SK-N-SH treated with all-trans-retinoic acid at 6 μM for 48 hours (cell line): ENCODE measurements at regions not wholly inside any gene's neighbourhood (a gene's known extent, or its start where the extent isn't known, plus 50 kb on each side); places are given as distances from the start of the nearest gene placed in this dataset.

Experiments
- ATAC-seq: fragments of 200-7000 bp; cut with Tn5 transposase; 3 replicates; pipeline ENCODE4 v1.9.1; 2020; ENCODE audit warnings: mild to moderate bottlenecking, moderate library complexity
- ARNTL ChIP-seq: fragments of 450-650 bp; formaldehyde crosslinking; IDR thresholded peaks from 2 replicates; pipeline ENCODE4 v1.5.0; 2020; ENCODE audit warnings: low read depth, mild to moderate bottlenecking, moderate library complexity, borderline replicate concordance
- BACH2 ChIP-seq: fragments of 250-450 bp; sonication (Bioruptor Pico); IDR thresholded peaks from 2 replicates; pipeline ENCODE4 v1.9.0; 2021; ENCODE audit warnings: mild to moderate bottlenecking, borderline replicate concordance
- CSDC2 ChIP-seq: fragments of 250-450 bp; sonication (Bioruptor Pico); IDR thresholded peaks from 2 replicates; pipeline ENCODE4 v1.5.0; 2020; ENCODE audit warnings: mild to moderate bottlenecking, moderate library complexity
- ESRRG ChIP-seq: fragments of 250-450 bp; sonication (Bioruptor Pico); IDR thresholded peaks from 2 replicates; pipeline ENCODE4 v1.6.1; 2021; ENCODE audit warnings: mild to moderate bottlenecking
- GLIS3 ChIP-seq: fragments of 250-450 bp; sonication (Bioruptor Pico); IDR thresholded peaks from 2 replicates; pipeline ENCODE4 v1.5.0; 2020; ENCODE audit warnings: mild to moderate bottlenecking, moderate library complexity
- ISL1 ChIP-seq: fragments of 250-450 bp; sonication (Bioruptor Pico); IDR thresholded peaks from 2 replicates; pipeline ENCODE4 v2.1.2; 2022; ENCODE audit warnings: mild to moderate bottlenecking, moderate library complexity
- OSR1 ChIP-seq: fragments of 250-450 bp; sonication (Bioruptor Pico); IDR thresholded peaks from 2 replicates; pipeline ENCODE4 v1.8.0; 2022; ENCODE audit warnings: moderate library complexity, mild to moderate bottlenecking, inconsistent platforms
- PATZ1 ChIP-seq: fragments of 250-450 bp; sonication (Bioruptor Pico); IDR thresholded peaks from 2 replicates; pipeline ENCODE4 v1.8.0; 2020; ENCODE audit warnings: mild to moderate bottlenecking, moderate library complexity, borderline replicate concordance
- POU6F1 ChIP-seq: fragments of 250-450 bp; sonication (Bioruptor Pico); IDR thresholded peaks from 2 replicates; pipeline ENCODE4 v1.8.0; 2021; ENCODE audit warnings: low read depth, mild to moderate bottlenecking, moderate library complexity, borderline replicate concordance
- PPARA ChIP-seq: fragments of 250-450 bp; sonication (Bioruptor Pico); IDR thresholded peaks from 2 replicates; pipeline ENCODE4 v1.5.0; 2020; ENCODE audit warnings: mild to moderate bottlenecking, borderline replicate concordance
- RARB ChIP-seq: fragments of 250-450 bp; sonication (Bioruptor Pico); IDR thresholded peaks from 2 replicates; pipeline ENCODE4 v1.8.0; 2021; ENCODE audit warnings: mild to moderate bottlenecking, moderate library complexity
- SNAI2 ChIP-seq: fragments of 250-450 bp; sonication (Bioruptor Pico); IDR thresholded peaks from 2 replicates; pipeline ENCODE4 v1.5.0; 2020; ENCODE audit warnings: mild to moderate bottlenecking, moderate library complexity
- TCF4 ChIP-seq: fragments of 250-450 bp; sonication (Bioruptor Pico); IDR thresholded peaks from 2 replicates; pipeline ENCODE4 v1.8.0; 2021; ENCODE audit warnings: mild to moderate bottlenecking, moderate library complexity, borderline replicate concordance
- TOX ChIP-seq: fragments of 250-450 bp; sonication (Bioruptor Pico); IDR thresholded peaks from 2 replicates; pipeline ENCODE4 v1.8.0; 2021; ENCODE audit warnings: mild to moderate bottlenecking, moderate library complexity, borderline replicate concordance
- TSHZ2 ChIP-seq: fragments of 250-450 bp; sonication (Bioruptor Pico); IDR thresholded peaks from 2 replicates; pipeline ENCODE4 v1.5.0; 2020; ENCODE audit warnings: mild to moderate bottlenecking, moderate library complexity
- ZC3H10 ChIP-seq: fragments of 250-450 bp; sonication (Bioruptor Pico); IDR thresholded peaks from 2 replicates; pipeline ENCODE4 v1.5.1; 2021; ENCODE audit warnings: mild to moderate bottlenecking, moderate library complexity
- ZFP3 ChIP-seq: fragments of 250-450 bp; sonication (Bioruptor Pico); IDR thresholded peaks from 2 replicates; pipeline ENCODE4 v1.5.0; 2020; ENCODE audit warnings: mild to moderate bottlenecking, moderate library complexity
- ZFP30 ChIP-seq: fragments of 450-650 bp; formaldehyde crosslinking; IDR thresholded peaks from 2 replicates; pipeline ENCODE4 v1.5.0; 2022; ENCODE audit warnings: mild to moderate bottlenecking, moderate library complexity
- ZNF565 ChIP-seq: fragments of 450-650 bp; formaldehyde crosslinking; conservative IDR thresholded peaks from 2 replicates; pipeline ENCODE4 v1.5.0; 2020; ENCODE audit warnings: low read depth, mild to moderate bottlenecking, moderate library complexity
- ZNF70 ChIP-seq: fragments of 450-650 bp; formaldehyde crosslinking; IDR thresholded peaks from 2 replicates; pipeline ENCODE4 v1.5.0; 2020; ENCODE audit warnings: mild to moderate bottlenecking, moderate library complexity
- ZNF8 ChIP-seq: fragments of 450-650 bp; formaldehyde crosslinking; IDR thresholded peaks from 2 replicates; pipeline ENCODE4 v1.5.0; 2020; ENCODE audit warnings: mild to moderate bottlenecking, moderate library complexity
- TF ChIP-seq, protein P1 (sequence below): fragments of 250-450 bp; sonication (Bioruptor Pico); IDR thresholded peaks from 2 replicates; pipeline ENCODE4 v1.5.1; 2020; ENCODE audit warnings: low read depth, mild to moderate bottlenecking, moderate library complexity
- TF ChIP-seq, protein P2 (sequence below): fragments of 250-450 bp; sonication (Bioruptor Pico); IDR thresholded peaks from 2 replicates; pipeline ENCODE4 v1.5.1; 2021; ENCODE audit warnings: mild to moderate bottlenecking, moderate library complexity

- ATAC-seq, result no peak
- TF ChIP-seq TCF4 (CRISPR knock-in tag), result no peak
- TF ChIP-seq ZNF565 (CRISPR knock-in tag), result no peak
- no peak for TF ChIP-seq CSDC2 (CRISPR knock-in tag)
- TF ChIP-seq SNAI2 (CRISPR knock-in tag), result no peak
- TF ChIP-seq TOX (CRISPR knock-in tag), result no peak
- TF ChIP-seq POU6F1, result no peak
- no peak for TF ChIP-seq BACH2 (CRISPR knock-in tag)
- TF ChIP-seq ARNTL (CRISPR knock-in tag), result no peak
- no peak for TF ChIP-seq ZC3H10
- no peak for TF ChIP-seq ZNF8 (CRISPR knock-in tag)
- TF ChIP-seq ISL1 (CRISPR knock-in tag), result no peak
- no peak for TF ChIP-seq ZFP30 (CRISPR knock-in tag)
- no peak for TF ChIP-seq OSR1 (CRISPR knock-in tag)
- TF ChIP-seq GLIS3 (CRISPR knock-in tag), result no peak
- TF ChIP-seq PPARA (CRISPR knock-in tag), result no peak
- TF ChIP-seq ESRRG, result no peak
- TF ChIP-seq, protein P1, sequence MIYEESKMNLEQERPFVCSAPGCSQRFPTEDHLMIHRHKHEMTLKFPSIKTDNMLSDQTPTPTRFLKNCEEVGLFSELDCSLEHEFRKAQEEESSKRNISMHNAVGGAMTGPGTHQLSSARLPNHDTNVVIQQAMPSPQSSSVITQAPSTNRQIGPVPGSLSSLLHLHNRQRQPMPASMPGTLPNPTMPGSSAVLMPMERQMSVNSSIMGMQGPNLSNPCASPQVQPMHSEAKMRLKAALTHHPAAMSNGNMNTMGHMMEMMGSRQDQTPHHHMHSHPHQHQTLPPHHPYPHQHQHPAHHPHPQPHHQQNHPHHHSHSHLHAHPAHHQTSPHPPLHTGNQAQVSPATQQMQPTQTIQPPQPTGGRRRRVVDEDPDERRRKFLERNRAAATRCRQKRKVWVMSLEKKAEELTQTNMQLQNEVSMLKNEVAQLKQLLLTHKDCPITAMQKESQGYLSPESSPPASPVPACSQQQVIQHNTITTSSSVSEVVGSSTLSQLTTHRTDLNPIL (CRISPR knock-in tag), result no peak
- TF ChIP-seq, protein P2, sequence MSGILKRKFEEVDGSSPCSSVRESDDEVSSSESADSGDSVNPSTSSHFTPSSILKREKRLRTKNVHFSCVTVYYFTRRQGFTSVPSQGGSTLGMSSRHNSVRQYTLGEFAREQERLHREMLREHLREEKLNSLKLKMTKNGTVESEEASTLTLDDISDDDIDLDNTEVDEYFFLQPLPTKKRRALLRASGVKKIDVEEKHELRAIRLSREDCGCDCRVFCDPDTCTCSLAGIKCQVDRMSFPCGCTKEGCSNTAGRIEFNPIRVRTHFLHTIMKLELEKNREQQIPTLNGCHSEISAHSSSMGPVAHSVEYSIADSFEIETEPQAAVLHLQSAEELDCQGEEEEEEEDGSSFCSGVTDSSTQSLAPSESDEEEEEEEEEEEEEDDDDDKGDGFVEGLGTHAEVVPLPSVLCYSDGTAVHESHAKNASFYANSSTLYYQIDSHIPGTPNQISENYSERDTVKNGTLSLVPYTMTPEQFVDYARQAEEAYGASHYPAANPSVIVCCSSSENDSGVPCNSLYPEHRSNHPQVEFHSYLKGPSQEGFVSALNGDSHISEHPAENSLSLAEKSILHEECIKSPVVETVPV (CRISPR knock-in tag), result no peak
- TF ChIP-seq, all 23 proteins: peak for 0
Observed at GRCh38 chr15:37652646-37653417, 281.6 kb upstream of the TMCO5A start.

- no peak for ATAC-seq
Observed at GRCh38 chr15:37678124-37678523, 256.3 kb upstream of the TMCO5A start.

More at GRCh38 chr15:37678124-37678523, 256.3 kb upstream of the TMCO5A start:
- TF ChIP-seq TOX (CRISPR knock-in tag) (no peak), ZC3H10 (no peak), ZNF70 (CRISPR knock-in tag) (no peak), BACH2 (CRISPR knock-in tag) (no peak), TCF4 (CRISPR knock-in tag) (no peak), GLIS3 (CRISPR knock-in tag) (no peak), ZFP3 (CRISPR knock-in tag) (no peak), OSR1 (CRISPR knock-in tag) (no peak), PPARA (CRISPR knock-in tag) (no peak), POU6F1 (no peak), ISL1 (CRISPR knock-in tag) (no peak), ARNTL (CRISPR knock-in tag) (no peak), TSHZ2 (CRISPR knock-in tag) (no peak), PATZ1 (CRISPR knock-in tag) (no peak), RARB (CRISPR knock-in tag) (no peak), ZFP30 (CRISPR knock-in tag) (no peak)
- TF ChIP-seq, protein P2 (CRISPR knock-in tag), result no peak
- TF ChIP-seq, all 23 proteins: peak for 0
